IPS-18c (cell line): ENCODE measurements at regions not wholly inside any gene's neighbourhood (a gene's known extent, or its start where the extent isn't known, plus 50 kb on each side); places are given as distances from the start of the nearest gene placed in this dataset.
"Not testable (repeated sequence)": the region's sequence is repeated elsewhere in the genome, so short reads cannot be mapped to it uniquely, and the experiment has no call there.

ENCODE experiments used
- H3K4me3 ChIP-seq: 2 replicates; pipeline ENCODE4 v1.7.0; 2013; ENCODE audit warnings: low read depth, mild to moderate bottlenecking, low read length, moderate library complexity; ENCODE audit not compliant: insufficient read depth
- H3K9me3 ChIP-seq: one replicate; pipeline ENCODE4 v1.6.1; 2013; ENCODE audit warnings: mild to moderate bottlenecking, low read length, moderate library complexity; ENCODE audit not compliant: control insufficient read depth, insufficient read depth

- H3K9me3 ChIP-seq = no peaks in the 10 kb centered on the region
- no peak overlapping the region for H3K4me3 ChIP-seq
Measured at GRCh38 chr9:29021632-29022031, 1448.4 kb upstream of the C9orf72 start.

- Histone ChIP-seq H3K9me3 (no peaks in the 10 kb centered on the region), H3K4me3 (no peak overlapping the region)
Measured at GRCh38 chr9:29038332-29038731, 1465.1 kb upstream of the C9orf72 start.

DNA sequence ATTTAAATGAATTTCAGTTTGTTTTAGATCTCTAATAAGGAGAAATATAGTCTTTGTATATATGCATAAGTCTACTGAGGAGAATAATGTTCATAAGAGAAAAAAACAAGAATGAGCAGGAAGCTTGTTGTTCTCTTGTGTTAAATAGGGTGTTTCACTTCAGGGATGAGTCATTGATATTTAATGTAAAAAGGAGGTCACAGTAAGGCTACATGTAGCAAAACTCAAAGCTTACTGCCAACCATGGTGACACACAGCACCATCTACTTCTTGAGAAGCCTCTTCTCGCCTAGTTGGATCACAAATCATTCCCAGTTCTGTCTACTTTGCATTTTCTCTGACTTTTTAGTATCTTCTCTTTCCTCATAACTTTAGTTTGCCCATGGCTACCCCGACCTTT lies 1466.0 kb upstream of the C9orf72 start:
- Histone ChIP-seq H3K4me3 (no peak overlapping the region), H3K9me3 (no peaks in the 10 kb centered on the region)

- no peaks in the 10 kb centered on the region for H3K9me3 ChIP-seq
Measured at GRCh38 chr9:29043072-29043471, 1469.8 kb upstream of the C9orf72 start.

GRCh38 chr9:29044959-29045358 lies 1471.7 kb upstream of the C9orf72 start:
- no peak overlapping the region for H3K4me3 ChIP-seq
- H3K9me3 ChIP-seq = no peaks in the 10 kb centered on the region

More at GRCh38 chr9:29043072-29043471, 1469.8 kb upstream of the C9orf72 start:
- no peak overlapping the region for H3K4me3 ChIP-seq

- Histone ChIP-seq H3K4me3 (no peak overlapping the region), H3K9me3 (no peaks in the 10 kb centered on the region)
Measured at GRCh38 chr9:29060041-29060440, 1486.8 kb upstream of the C9orf72 start.

DNA sequence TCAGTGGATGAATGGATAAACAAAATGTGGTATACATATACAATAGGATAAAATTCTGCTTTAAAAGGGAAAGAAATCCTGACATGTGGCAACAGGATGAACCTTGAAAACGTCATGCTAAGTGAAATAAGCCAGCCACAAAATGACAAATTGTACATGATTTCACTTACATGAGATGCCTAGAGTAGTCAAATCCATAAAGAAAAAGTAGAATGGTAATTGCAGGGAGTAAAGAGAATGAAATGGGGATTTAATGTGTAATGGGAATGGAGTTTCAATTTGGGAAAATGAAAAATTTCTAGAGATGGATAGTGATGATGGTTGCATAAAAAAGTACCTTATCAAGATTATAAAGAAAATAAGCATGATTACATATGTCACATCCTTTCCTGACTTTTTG lies 1489.2 kb upstream of the C9orf72 start:
- Histone ChIP-seq H3K4me3 (no peak overlapping the region), H3K9me3 (no peaks in the 10 kb centered on the region)

- H3K4me3 ChIP-seq = no peak overlapping the region
- H3K9me3 ChIP-seq = no peaks in the 10 kb centered on the region
Measured at GRCh38 chr9:29063031-29063430, 1489.8 kb upstream of the C9orf72 start.

- H3K4me3 ChIP-seq = no peak overlapping the region
- H3K9me3 ChIP-seq = no peaks in the 10 kb centered on the region
Measured at GRCh38 chr9:29066141-29066640, 1492.9 kb upstream of the C9orf72 start.

DNA sequence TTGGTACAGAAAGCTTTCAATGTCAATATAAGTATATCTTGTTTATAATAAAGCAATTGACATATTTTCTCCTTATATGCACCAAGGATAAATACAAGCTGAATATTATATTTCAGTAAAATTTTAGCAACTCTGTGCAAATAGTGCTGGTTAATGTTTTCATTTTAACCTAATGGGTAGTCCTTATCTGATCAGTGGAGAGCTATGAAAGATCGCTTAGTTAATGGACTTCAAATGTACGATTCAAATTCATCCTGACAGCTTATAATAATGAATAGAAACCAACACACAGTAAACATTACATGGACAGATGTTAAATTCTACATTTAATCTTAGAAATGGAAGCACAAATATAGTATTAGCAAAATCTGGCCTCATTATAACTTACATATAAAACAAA lies 1495.2 kb upstream of the C9orf72 start:
- Histone ChIP-seq H3K9me3 (no peaks in the 10 kb centered on the region), H3K4me3 (no peak overlapping the region)

- Histone ChIP-seq H3K9me3 (no peaks in the 10 kb centered on the region), H3K4me3 (no peak overlapping the region)
Measured at GRCh38 chr9:29069376-29069775, 1496.1 kb upstream of the C9orf72 start.

GRCh38 chr9:29078063-29078666 lies 1504.9 kb upstream of the C9orf72 start:
- no peak overlapping the region for H3K4me3 ChIP-seq
- H3K9me3 ChIP-seq = no peaks in the 10 kb centered on the region

- Histone ChIP-seq H3K4me3 (no peak overlapping the region), H3K9me3 (no peaks in the 10 kb centered on the region)
Measured at GRCh38 chr9:29100762-29101161, 1527.5 kb upstream of the C9orf72 start.

DNA sequence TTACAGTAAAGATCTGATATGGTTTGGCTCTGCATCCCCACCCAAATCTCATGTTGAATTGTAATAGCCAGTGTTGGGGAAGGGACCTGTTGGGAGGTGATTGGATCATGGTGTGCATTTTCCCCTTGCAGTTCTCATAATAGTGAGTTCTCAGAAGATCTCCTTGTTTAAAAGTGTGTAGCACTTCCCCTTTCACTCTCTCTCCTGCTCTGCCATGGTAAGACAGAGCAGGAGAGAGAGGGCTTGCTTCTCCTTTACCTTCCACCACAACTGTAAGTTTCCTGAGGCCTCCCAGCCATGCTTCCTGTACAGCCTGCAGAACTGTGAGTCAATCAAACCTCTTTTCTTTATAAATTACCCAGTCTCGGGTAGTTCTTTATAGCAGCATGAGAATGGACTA lies 1530.9 kb upstream of the C9orf72 start:
- not testable (repeated sequence) for H3K4me3 ChIP-seq, H3K9me3 ChIP-seq

- no peak overlapping the region for H3K4me3 ChIP-seq
- H3K9me3 ChIP-seq = no peaks in the 10 kb centered on the region
Measured at GRCh38 chr9:29118555-29118954, 1545.3 kb upstream of the C9orf72 start.

DNA sequence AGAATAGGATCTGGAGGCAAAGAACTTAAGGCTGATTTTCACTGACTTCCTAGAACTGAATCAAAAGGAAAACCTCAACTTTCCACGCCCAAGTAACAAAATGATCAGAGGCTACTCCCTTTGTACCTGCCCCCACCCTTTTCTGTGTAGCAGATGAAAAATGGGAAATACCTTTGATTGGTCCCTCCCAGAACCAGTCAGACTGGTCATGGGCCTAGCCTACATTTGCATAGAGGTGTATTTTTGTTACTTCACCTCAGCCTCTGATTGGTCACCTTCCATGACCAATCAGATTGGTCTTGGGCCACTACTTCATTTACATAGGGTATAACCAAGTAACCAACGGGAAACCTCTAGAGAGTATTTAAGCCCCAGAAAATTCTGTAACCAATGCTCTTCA lies 1553.5 kb upstream of the C9orf72 start:
- no peaks in the 10 kb centered on the region for H3K9me3 ChIP-seq

DNA sequence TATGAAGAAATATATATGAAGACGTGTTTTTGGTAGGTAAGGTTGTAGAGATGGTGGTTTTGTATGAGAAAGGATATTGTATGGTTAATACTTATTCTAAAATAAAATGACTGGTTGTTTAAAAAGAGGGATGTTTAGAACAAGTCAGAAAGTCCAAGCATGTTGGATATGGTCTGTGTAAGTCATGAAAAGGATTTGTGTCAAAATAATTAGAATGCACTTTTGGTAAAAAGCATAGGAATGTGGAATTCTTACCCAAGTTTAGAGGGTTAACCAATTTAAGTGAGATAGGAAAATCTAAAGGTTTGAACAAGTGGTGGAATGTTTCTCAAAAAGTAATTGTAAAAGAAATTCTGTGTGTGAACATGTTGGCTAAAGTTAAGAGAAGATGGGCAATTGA lies 1556.5 kb upstream of the C9orf72 start:
- no peak overlapping the region for H3K4me3 ChIP-seq
- no peaks in the 10 kb centered on the region for H3K9me3 ChIP-seq

More for the DNA sequence above, 1553.5 kb upstream of the C9orf72 start:
- no peak overlapping the region for H3K4me3 ChIP-seq

DNA sequence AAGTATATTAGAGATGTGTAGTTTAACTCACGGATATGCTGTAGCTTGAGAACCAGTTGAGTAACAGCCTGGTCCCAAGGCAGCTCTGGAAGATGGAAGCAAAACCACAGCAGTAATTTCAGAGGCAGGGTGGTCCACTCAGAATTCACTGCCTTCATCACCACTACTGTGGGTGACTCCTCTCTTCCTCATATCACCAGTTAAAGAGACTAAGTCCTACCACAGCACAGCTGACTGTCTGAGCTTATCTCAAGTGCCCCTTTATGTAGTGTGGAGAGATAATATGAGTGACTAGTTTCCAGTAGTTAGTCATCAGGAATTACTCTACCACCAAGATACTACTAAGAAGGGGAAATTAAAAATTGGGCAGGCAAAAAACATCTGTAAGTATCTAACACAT lies 1571.2 kb upstream of the C9orf72 start:
- Histone ChIP-seq H3K9me3 (no peaks in the 10 kb centered on the region), H3K4me3 (no peak overlapping the region)

- H3K4me3 ChIP-seq = no peak overlapping the region
- H3K9me3 ChIP-seq = no peaks in the 10 kb centered on the region
Measured at GRCh38 chr9:29150606-29151005, 1577.3 kb upstream of the C9orf72 start.
